ENCODE measurements at regions not wholly inside any gene's neighbourhood (a gene's known extent, or its start where the extent isn't known, plus 50 kb on each side); places are given as distances from the start of the nearest gene placed in this dataset.

GRCh38 chr5:84634256-84634655, 249.6 kb upstream of the EDIL3 start:
- TF ChIP-seq SIN3A (IDR thresholded peaks at IDR 0.05; ENCODE audit: low read depth) (no peak), CTCF (IDR thresholded peaks at IDR 0.05 in 2 of 3, conservative IDR thresholded peaks at IDR 0.05 in 1 of 3; ENCODE audit: borderline replicate concordance in 1 of 3, insufficient read depth in 1 of 3, low read depth in 2 of 3, low read length in 2 of 3) (no peak)

All from HCT116 (cell line).